Calu3 (cell line): ENCODE measurements at regions not wholly inside any gene's neighbourhood (a gene's known extent, or its start where the extent isn't known, plus 50 kb on each side); places are given as distances from the start of the nearest gene placed in this dataset.

Source experiments
- BruUV-seq: library from RNA; stranded (reverse); fragments of 400-500 nt; replicated peaks from 2 replicates; lab custom pipeline; 2021; lab: Mats Ljungman, UMichigan
- CTCF ChIA-PET: fragments of 300-600 bp; sonication (Branson Sonifier 250); formaldehyde crosslinking; loops from one replicate; lab custom pipeline; 2022; ENCODE audit warnings: antibody characterized with exemption; lab: Charles Lee
- DNase-seq: peaks from one replicate; pipeline ENCODE4 v3.0.0; 2022
- H3K27ac Mint-ChIP-seq: one replicate; pipeline ENCODE4 v1.8.0; 2022; ENCODE audit warnings: mixed read lengths; ENCODE audit not compliant: unreplicated experiment
- H3K27me3 Mint-ChIP-seq: one replicate; pipeline ENCODE4 v1.8.0; 2022; ENCODE audit warnings: mixed read lengths; ENCODE audit not compliant: unreplicated experiment
- H3K36me3 Mint-ChIP-seq: one replicate; pipeline ENCODE4 v1.8.0; 2022; ENCODE audit warnings: mild to moderate bottlenecking, moderate library complexity, mixed read lengths; ENCODE audit not compliant: insufficient read depth, unreplicated experiment
- H3K4me1 Mint-ChIP-seq: one replicate; pipeline ENCODE4 v1.8.0; 2022; ENCODE audit warnings: mild to moderate bottlenecking, low read depth, mixed read lengths; ENCODE audit not compliant: unreplicated experiment
- H3K4me3 Mint-ChIP-seq: one replicate; pipeline ENCODE4 v1.8.0; 2022; ENCODE audit warnings: mild to moderate bottlenecking, low read depth, moderate library complexity, mixed read lengths; ENCODE audit not compliant: unreplicated experiment
- H3K9me3 Mint-ChIP-seq: one replicate; pipeline ENCODE4 v1.8.0; 2022; ENCODE audit warnings: low read depth, mixed read lengths; ENCODE audit not compliant: unreplicated experiment
- CTCF ChIP-seq: fragments of 200-600 bp; IDR thresholded peaks from one replicate; pipeline ENCODE4 v1.8.0; 2022; ENCODE audit warnings: antibody characterized with exemption; ENCODE audit not compliant: unreplicated experiment
- intact Hi-C: fragments of 100-400 bp; cut with micrococcal nuclease; formaldehyde crosslinking; loops from one replicate; pipeline ENCODE4 v1.10.0; 2022; ENCODE audit not compliant: unreplicated experiment

DNA sequence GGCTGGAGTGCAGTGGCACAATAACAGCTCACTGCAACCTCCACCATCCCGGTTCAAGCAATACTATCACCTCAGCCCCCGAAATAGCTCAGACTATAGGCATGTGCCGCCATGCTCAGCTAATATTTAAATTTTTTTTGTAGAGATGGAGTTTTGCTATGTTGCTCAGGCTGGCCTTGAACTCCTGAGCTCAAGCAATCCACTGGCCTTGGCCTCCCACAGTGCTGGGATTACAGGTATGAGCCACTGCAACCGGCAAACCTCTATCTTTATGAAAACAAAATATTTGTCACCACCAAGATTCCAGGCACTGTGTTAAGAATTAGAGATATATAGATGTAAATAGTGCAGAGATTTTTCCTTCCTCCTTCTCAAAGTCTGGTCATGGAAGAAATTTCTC lies 232.5 kb downstream of the ANKRD50 start:
- no peak for DNase-seq
- no peaks in the 10 kb centered on the region for H3K36me3 Mint-ChIP-seq
- no TSS peak for BruUV-seq
- no peaks in the 10 kb centered on the region for H3K9me3 Mint-ChIP-seq
- CTCF ChIA-PET: interaction anchor here (0.7 kb wide), 1 partner anchor 142 kb away, joined by 3 read pairs; no protein-coding TSS in a partner anchor
- H3K27ac Mint-ChIP-seq: no peak overlapping the region
- peaks cover 10% of the 10 kb centered on the region for H3K4me1 Mint-ChIP-seq
- TF ChIP-seq CTCF: no peak
- H3K27me3 Mint-ChIP-seq: no peaks in the 10 kb centered on the region
- intact Hi-C loops: no loop called here
- H3K4me3 Mint-ChIP-seq: no peak overlapping the region

- no peak overlapping the region for H3K4me3 Mint-ChIP-seq
- H3K9me3 Mint-ChIP-seq: no peaks in the 10 kb centered on the region
- no peak for TF ChIP-seq CTCF
- CTCF ChIA-PET: interaction anchor here (0.5 kb wide), 1 partner anchor 1693 kb away, joined by 3 read pairs; no protein-coding TSS in a partner anchor
- no peaks in the 10 kb centered on the region for H3K27me3 Mint-ChIP-seq
- DNase-seq: no peak
- H3K4me1 Mint-ChIP-seq: peaks cover 10% of the 10 kb centered on the region
- intact Hi-C loops: no loop called here
- no peak overlapping the region for H3K27ac Mint-ChIP-seq
- no TSS peak for BruUV-seq
- H3K36me3 Mint-ChIP-seq: no peaks in the 10 kb centered on the region
Measured at GRCh38 chr4:124481123-124481522, 231.4 kb downstream of the ANKRD50 start.

GRCh38 chr4:124483048-124483906 lies 229.3 kb downstream of the ANKRD50 start:
- TF ChIP-seq CTCF: no peak
- no TSS peak for BruUV-seq
- intact Hi-C loops: no loop called here
- no peak for DNase-seq
- H3K4me1 Mint-ChIP-seq: peaks cover 10% of the 10 kb centered on the region
- no peaks in the 10 kb centered on the region for H3K36me3 Mint-ChIP-seq
- H3K4me3 Mint-ChIP-seq: no peak overlapping the region
- no peaks in the 10 kb centered on the region for H3K27me3 Mint-ChIP-seq
- no peaks in the 10 kb centered on the region for H3K9me3 Mint-ChIP-seq
- no peak overlapping the region for H3K27ac Mint-ChIP-seq
- CTCF ChIA-PET: no interaction called here

DNA sequence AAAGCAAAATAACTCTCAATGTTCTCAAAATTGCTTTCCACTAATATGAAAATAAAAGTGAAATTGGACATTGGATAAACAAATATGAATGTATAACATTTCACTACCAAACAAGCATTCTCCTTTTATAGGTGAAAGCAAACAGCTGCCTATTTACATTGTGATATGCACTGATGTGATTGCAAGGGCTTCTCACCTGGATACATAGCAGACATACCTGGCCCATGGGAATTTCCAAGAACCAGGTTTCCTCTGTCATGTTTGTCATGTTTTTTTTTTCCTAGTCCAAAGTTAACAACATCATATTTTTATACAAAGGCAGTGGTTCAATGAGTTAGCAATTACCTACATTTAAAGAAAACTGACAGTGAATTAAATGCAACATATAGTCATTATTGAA lies 228.5 kb downstream of the ANKRD50 start:
- H3K4me3 Mint-ChIP-seq: no peak overlapping the region
- no peak overlapping the region for H3K27ac Mint-ChIP-seq
- BruUV-seq: no TSS peak
- H3K36me3 Mint-ChIP-seq: no peaks in the 10 kb centered on the region
- TF ChIP-seq CTCF: no peak
- H3K9me3 Mint-ChIP-seq: no peaks in the 10 kb centered on the region
- intact Hi-C loops: no loop called here
- CTCF ChIA-PET: no interaction called here
- DNase-seq: no peak
- H3K4me1 Mint-ChIP-seq: peaks cover 10% of the 10 kb centered on the region
- H3K27me3 Mint-ChIP-seq: no peaks in the 10 kb centered on the region
